HG03060 (cell line): ENCODE measurements at regions not wholly inside any gene's neighbourhood (a gene's known extent, or its start where the extent isn't known, plus 50 kb on each side); places are given as distances from the start of the nearest gene placed in this dataset.
"Not testable (repeated sequence)": the region's sequence is repeated elsewhere in the genome, so short reads cannot be mapped to it uniquely, and the experiment has no call there.

Experiments
- ATAC-seq: cut with Tn5 transposase; IDR thresholded peaks from one replicate; pipeline ENCODE4 v1.9.1; 2021; ENCODE audit warnings: low read depth, moderate number of reproducible peaks; ENCODE audit not compliant: unreplicated experiment

DNA sequence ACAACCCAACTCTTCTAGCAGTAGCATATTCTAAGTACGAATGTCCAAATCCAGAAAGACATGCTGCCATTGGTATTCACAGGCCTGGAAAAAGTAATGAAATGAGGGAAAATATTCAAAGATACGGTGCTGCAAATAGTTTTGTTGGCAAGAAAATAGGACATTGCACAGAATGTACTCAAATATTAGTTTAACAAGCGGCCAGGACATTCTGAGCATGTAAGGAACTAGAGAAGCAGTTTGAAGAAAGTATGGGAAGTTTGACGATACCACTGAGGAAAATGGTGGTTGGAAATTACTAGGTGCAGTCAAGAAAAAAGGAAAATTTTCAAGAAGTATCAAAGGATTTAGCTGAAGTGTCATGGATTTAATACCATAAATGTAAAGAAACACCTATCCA is 468.0 kb upstream of the GRIN3A start:
- no peak for ATAC-seq

DNA sequence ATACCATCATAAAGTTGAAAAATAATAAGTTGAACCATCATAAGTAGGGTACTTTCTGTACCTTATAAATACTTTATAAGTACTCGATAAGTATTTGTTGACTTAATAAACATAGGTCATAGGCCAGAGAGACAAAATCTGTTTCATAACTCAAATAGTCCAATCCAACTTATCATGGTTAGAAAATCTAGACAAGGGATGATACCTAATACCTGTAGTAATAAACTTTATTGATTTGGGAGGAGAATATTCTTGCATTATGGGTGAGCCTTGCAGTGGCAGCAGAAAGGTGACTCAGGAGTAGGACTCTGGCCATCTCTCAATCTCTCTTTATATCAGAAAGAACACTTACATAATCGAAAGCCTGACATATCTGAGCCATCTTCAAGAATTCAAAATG is 466.8 kb upstream of the GRIN3A start:
- ATAC-seq = no peak

DNA sequence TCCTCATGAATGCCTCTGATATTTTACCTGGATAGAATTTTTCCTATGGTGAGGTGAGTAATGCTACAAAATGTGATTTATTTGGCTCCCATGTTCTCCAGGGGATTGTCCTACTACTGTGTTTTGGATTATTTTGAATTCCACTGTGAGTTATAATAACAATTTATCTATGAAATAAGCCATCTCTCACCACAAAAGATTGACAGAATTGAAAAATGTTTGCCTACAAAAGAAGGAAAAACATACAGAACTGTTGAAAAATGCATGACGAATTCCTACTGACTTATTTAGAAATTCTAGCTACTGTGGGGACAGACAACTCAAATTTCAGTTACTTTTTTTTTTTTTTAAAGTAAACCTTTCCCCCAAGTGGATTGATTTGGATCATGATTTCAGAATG is 463.7 kb upstream of the GRIN3A start:
- ATAC-seq = no peak

DNA sequence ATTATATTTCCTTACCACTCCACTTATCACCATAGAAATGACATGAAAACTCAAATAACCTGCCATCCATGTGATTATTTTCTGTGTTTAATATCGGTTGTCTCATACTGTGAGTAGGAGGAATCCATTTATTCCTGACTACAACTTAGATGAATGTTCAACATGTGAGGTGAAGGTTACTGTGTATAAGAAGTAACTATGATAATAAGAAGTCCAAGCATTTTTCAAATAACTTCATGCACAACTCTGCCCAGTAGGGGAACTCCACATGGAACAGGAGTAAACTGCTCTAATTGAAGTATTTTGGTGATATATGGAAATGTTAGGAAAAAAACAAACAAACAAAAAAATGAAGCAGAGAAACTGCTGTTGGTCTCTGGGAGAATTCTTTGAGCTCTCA is 447.5 kb upstream of the GRIN3A start:
- ATAC-seq = no peak

DNA sequence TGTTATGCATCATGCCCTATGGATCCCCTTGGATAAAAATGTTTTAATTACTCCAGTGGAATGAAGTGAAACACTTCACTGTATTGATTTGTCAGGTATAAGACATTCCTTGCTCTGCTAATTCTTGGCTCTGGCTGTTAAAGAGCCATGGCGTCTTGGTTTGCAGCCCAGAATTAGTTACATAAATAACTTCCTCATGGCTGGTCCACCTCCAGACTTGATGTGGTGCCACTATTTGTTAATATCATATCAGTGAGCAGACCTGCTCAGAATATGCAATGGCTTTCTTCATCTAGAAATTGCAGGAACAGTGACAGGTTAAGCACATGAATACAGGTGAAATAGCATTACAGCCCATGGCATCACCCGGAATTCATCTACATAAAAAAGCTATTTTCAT is 446.9 kb upstream of the GRIN3A start:
- ATAC-seq = no peak

DNA sequence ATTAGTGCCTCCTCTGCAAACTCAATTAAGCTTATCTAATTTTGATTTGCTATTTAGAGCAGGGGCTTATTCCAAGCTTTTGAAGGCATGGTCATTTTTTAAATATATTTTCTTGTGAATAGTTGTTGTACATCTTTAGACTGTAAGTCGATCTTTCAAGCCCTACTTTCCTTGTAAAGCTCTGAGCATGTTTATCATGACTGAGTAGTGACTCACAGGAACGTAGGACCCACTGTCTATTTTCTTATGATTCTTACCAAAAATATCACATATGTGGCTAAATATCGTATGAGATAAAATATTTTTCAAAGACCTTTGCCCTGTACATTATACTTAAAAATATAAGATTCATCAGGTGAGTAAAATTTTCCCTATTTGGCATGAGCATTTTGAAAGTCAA is 440.4 kb upstream of the GRIN3A start:
- ATAC-seq = no peak

DNA sequence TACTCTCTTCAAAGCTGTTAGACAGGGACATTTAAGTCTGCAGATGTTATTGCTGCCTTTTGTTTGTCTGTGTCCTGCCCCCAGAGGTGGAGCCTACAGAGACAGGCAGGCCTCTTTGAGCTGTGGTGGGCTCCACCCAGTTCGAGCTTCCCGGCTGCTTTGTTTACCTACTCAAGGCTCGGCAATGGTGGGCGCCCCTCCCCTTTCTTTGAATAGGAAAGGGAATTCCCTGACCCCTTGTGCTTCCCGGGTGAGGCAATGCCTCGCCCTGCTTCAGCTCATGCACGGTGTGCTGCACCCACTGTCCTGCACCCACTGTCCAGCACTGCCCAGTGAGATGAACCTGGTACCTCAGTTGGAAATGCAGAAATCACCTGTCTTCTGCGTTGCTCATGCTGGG is 435.8 kb upstream of the GRIN3A start:
- not testable (repeated sequence) for ATAC-seq

DNA sequence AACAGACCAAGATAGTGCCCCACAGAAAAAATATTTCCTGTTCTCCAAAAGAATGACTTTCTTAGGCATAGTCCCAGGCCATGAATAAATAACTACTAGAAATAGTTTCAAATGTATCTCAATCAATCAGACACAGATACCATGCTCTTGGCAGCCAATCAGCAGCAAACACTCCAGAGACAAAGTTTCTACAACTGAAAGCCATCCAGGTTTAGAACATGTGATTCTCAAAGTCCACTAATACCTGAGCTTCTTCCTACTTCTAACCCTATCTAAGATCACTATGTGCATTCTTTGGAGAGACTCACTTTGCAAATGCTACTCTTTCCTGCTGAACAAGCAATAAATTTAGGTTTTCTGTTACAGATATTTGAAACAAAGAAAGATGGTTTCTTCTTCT is 425.8 kb upstream of the GRIN3A start:
- no peak for ATAC-seq

DNA sequence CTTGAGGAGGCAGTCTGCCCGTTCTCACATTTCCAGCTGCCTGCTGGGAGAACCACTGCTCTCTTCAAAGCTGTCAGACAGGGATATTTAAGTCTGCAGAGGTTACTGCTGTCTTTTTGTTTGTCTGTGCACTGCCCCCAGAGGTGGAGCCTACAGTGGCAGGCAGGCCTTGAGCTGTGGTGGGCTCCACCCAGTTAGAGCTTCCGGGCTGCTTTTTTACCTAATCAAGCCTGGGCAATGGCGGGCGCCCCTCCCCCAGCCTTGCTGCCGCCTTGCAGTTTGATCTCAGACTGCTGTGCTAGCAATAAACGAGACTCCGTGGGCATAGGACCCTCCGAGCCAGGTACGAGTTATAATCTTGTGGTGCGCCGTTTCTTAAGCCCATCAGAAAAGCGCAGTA is 414.6 kb upstream of the GRIN3A start:
- ATAC-seq = not testable (repeated sequence)

DNA sequence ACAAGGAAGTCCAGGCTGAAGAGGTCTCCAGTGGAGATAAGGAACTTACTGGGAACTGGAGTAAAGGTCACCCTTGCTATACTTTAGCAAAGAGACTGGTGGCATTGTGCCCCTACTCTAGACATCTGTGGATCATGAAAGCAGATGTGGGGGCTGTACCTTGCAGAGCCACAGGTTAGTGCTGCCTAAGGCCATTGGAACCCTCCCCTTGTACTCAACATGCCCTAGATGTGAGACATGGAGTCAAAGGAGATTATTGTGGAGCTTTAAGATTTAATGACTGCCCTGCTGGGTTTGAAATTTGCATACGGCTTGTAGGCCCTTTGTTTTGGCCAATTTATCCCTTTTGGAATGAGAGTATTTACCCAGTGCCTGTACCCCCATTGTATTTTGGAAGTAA is 397.3 kb upstream of the GRIN3A start:
- no peak for ATAC-seq

DNA sequence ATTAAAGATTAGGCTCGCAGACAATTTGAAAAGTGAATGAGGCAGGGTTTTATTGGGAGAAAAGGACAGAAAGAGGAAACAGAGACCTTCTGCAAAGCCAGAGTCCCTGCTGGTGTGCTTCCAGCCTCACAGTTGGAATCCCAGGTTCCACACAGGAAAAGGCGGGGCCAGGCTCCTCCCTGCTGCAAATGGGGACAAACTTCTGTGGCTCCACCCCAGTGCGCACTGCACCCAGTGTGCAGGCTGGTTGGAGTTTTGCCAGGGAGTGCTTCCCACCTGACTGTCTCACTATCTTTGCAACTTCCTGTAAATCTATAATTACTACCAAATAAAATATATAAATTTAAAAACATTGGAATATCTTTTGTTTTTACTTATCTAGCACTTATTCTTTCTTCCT is 386.0 kb upstream of the GRIN3A start:
- no peak for ATAC-seq

DNA sequence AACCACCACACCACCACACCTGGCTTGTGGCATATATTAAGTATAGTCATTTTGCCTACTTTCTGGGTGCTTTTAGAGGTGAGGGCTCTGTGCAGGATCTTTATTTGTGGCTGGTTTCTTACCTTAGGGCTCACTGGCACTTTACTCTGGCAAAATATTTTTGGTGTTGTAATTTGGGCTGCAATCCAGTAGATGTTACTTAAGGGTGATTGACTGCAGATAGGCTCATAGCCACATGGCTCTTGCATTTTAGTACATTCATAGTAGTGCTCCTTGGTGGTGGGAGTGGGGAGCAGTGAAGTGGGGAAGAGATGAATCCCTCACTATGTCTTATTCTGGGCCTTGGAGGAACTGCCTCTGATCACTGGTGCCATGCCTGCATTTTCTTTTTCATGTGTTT is 376.1 kb upstream of the GRIN3A start:
- ATAC-seq = no peak

DNA sequence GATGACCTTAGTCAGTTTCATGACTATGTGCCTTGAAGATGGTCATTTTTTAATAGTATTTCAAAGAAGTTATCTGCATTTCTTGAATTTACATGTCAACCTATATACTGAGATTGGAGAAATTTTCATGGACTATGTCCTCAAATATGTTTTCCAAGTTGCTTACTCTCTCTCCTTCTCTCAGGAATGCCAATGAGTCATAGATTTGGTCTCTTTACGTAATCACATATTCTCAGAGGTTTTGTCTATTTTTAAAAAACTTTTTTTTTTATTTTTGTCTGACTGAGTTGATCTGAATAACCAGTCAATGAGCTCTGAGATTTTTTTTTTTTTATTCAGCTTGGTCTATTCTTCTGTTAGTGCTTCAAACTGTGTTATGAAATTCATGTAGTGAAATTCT is 374.7 kb upstream of the GRIN3A start:
- ATAC-seq = no peak

DNA sequence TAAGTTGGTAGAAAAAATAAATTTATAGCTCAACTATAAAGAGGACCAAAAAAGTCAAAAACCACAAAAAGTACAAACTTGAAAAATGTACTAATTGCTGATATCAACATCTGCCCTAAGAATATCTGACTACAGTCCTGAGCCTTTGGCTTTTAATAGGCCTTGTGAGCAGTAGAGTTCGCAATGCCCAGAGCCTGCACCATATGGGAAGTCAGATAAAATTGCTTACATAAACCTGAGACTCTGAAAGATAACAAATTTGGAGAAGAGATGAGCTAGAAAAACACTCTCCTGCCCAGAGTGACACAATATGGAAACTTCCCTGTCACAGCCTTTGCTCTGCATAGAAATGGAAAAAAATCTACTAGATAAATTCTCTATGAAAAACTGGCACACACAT is 368.0 kb upstream of the GRIN3A start:
- ATAC-seq = no peak

DNA sequence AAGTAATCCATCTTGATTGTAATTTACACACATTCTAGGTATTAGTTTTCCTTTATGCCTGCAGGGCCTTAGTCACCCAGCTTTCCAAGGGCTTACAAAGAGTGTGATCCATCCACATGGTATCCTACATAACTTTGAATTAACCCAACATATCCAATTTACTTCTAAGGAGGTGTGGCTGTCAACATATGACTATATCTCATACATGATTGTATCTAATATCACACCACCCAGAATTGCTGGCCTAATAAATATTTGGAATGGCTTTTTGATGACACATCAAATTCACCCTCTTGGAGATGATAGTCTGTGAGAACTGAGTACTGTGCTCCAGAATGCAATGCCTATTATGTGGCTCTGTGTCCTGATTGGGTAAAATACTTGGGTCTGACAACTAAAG is 363.3 kb upstream of the GRIN3A start:
- no peak for ATAC-seq

DNA sequence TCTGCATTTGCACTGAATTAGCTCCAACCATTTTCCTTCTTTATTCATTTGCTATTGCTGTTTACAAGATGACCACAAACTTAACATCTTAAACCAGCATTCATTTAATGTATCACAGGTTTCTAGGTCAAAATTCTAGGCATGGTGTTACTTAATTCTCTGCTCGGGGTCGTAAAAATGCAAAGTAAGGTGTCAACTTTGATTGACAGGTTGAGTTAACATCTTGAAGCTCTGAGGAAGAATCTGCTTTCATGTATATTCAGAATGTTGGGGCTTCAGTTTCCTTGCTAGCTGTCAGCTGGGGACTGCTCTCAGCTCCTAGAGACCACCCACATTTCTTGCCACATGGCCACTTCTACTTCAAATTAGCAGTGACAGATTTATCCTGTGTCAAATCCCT is 348.7 kb upstream of the GRIN3A start:
- ATAC-seq = no peak

DNA sequence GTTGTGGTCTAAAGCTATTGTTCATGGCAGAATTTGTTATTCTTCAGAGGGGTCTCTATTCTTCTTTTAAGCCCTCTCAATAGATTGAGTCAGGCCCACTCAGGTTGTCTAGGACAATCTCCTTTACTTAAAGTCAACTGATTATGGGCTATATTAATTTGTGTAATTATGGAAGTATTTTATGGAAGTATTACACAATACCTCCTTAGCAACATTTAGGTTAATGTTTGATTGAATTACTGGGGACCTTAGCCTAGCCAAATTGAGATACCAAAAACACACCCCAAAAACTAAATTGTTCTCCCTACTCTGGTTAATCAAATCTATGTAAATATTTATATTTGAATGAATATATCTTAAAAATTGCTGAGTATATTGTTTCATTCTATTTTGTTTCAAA is 347.1 kb upstream of the GRIN3A start:
- no peak for ATAC-seq

DNA sequence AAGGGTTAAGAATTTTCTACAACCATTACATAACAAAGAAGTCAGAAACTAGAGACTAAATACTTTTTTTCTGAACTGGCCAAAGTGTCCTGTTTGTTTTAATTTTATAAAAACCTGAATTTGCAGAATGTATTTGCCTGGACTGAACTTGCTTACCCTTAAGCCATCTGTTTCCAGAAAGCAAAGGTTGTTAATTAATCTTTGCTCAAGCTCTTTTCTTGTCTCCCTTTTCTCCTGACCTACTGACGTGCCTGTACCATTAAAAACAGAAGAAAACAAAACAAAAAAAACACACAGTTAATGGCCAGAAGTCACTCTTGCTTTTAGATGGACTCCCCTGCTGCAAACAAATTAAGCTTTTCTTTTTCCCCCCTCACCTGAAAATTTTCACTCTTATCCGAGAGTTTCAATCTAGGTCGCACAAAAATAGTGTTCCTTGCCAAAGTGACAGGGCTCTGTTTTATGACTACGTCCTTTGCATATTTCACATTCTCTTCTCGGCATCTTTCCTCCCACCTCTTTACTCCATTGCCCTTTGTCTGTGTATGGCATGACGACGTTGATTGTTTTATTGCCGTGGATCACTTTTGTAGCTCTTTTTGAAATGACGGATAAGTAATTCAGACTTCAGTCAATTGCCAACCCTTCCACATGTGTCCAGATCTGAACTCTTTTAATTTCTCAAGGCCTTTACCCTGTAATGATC is 333.8 kb upstream of the GRIN3A start:
- ATAC-seq = no peak

DNA sequence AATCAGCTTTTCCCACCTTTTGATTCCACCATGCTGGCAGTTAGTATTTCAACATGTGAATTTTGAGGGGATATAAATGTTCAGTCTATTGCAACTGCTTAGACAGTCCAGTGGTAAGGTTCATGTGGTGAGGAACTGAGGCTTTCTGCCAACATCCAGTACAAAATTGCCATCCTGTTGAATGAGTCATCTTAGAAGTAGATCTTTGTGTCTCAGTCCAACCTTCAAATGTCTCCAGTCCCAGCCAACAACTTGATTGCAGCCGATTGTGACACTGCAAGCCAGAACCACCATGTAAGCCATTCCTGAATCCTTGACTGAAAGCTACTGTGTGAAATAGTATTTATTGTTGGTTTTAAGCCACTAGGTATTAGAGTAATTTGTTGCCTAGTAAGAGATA is 331.5 kb upstream of the GRIN3A start:
- ATAC-seq = no peak

DNA sequence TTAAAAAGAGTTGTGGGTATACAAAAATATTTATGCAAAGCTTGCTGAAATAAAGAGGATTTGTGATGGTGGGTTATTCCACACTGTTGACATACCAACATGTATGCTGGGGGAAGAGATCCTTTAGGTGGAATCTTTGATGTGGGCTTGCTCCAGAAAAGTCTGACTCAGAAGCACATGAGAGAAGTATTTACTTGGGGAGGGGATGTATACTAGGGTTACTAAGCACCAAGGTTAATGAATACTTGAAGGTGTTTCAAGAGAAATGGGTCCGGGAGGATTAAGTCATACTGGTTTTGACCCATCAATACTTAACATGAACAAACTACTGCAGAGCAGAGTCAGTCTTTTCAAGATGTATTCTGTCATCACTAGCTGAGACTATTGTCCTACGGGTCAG is 316.4 kb upstream of the GRIN3A start:
- ATAC-seq = no peak

DNA sequence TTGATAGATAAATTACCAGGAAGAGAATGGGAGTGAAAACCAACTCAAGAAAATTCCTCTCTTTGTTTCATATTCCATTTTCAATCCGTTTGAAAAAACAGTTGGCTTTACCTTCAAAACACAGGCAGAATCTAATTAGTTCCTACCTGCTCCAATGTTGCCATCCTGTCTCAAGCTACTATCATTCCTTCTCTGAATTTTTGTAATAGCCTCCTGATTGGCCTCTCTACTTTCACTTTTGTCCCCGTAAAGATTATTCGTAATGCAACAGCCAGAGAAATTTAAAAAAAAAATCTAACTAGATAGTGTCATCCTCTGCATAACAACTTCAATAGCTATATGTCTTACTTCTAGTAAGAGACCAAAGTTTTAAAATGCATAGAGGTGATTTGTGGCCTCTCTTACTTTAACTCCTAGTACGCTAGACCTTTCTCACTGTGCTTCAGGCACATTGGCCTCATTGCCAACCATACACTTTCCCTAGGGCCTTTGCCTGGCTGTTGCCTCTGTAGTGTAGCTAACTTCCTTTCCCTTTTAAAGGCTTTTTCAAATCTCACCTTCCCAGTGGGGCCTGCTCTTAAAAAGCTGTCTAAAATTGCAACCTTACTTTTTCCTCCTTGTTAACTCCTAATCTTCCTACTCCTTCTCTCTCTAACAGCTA is 311.3 kb upstream of the GRIN3A start:
- ATAC-seq = no peak

DNA sequence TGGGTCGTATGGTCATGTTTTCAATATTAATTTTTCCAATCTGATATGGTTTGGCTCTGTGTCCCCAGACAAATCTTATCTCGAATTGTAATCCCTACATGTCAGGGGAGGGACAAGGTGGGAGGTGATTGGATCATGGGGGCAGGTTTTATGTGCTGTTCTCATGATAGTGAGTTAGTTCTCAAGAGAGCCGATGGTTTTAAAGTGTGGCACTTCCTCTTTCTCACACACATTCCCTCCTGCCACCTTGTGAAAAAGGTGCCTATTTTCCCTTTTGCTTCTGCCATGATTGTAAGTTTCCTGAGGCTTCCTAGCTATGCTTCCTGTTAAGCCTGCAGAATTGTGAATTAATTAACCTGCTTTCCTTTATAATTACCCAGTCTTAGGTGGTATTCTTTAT is 309.1 kb upstream of the GRIN3A start:
- no peak for ATAC-seq

DNA sequence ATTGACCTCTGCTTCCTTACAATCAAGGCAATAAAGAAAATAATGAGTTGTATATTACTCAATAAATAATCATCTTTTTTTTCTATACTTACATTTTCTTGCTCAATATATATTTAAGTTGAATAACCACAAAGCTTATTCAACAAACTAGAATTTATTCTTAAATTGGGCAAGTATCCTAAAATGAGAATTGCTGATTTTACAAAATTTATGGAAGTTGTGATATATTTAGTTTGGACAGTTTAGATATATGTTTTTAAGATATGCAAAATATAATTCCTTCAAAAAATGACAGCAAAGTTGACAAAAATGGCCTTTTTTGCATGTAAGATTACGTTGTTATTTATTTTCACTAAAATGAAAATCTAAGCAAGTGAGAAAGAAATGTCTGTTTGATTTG is 305.7 kb upstream of the GRIN3A start:
- ATAC-seq = no peak
